GM12878 (cell line): ENCODE measurements at regions not wholly inside any gene's neighbourhood (a gene's known extent, or its start where the extent isn't known, plus 50 kb on each side); places are given as distances from the start of the nearest gene placed in this dataset.

Experiments used
- ATAC-seq: fragments of 200-7000 bp; cut with Tn5 transposase; 3 replicates; pipeline ENCODE4 v1.9.1; 2020; ENCODE audit warnings: mild to moderate bottlenecking, moderate library complexity
- BruUV-seq: library from RNA; stranded (reverse); fragments of 400-500 nt; replicated peaks from 2 replicates; lab custom pipeline; 2021; lab: Mats Ljungman, UMichigan
- CTCF ChIA-PET: fragments of 300-600 bp; sonication (Branson Sonifier 250); formaldehyde crosslinking; extraction: SDS; loops from one replicate; lab custom pipeline; 2021; ENCODE audit warnings: inconsistent platforms; lab: Yijun Ruan, JAX
- POLR2A ChIA-PET: fragments of 350-600 bp; formaldehyde crosslinking; extraction: SDS; loops from one replicate; lab custom pipeline; 2021; ENCODE audit warnings: inconsistent platforms; lab: Charles Lee
- RAD21 ChIA-PET: fragments of 300-600 bp; sonication (Branson Sonifier 250); formaldehyde crosslinking; loops from one replicate; lab custom pipeline; 2023; ENCODE audit warnings: antibody characterized with exemption; ENCODE audit not compliant: unreplicated experiment; lab: Charles Lee
- SMC1A ChIA-PET: fragments of 300-600 bp; sonication (Branson Sonifier 250); formaldehyde crosslinking; loops from one replicate; lab custom pipeline; 2023; ENCODE audit not compliant: unreplicated experiment, uncharacterized antibody; lab: Charles Lee
- DNase-seq: peaks from one replicate; pipeline ENCODE4 v3.0.0-alpha.2; 2011; ENCODE audit warnings: low read depth, low spot score
- FAIRE-seq: peaks from 3 replicates; lab custom pipeline; 2011; peaks lifted over from hg19 to GRCh38; lab: Jason Lieb, UNC
- H2AFZ ChIP-seq: 2 replicates; pipeline ENCODE4 v1.6.0; 2011; ENCODE audit warnings: low read depth, low read length, control low read depth; ENCODE audit not compliant: control insufficient read depth
- H3K27ac ChIP-seq: 2 replicates; pipeline ENCODE4 v1.5.1; 2011; ENCODE audit warnings: control low read depth; ENCODE audit not compliant: control insufficient read depth, insufficient read depth
- H3K27me3 ChIP-seq, 2 experiments: replicated peaks in 1 of 2; 2 replicates each; pipeline versions ENCODE4 v1.6.0 to v1.6.1; 2011; ENCODE audit warnings: low read length in 1 of 2; ENCODE audit not compliant: control insufficient read depth in 2 of 2, insufficient read depth in 2 of 2
- H3K36me3 ChIP-seq, 2 experiments: 2 replicates each; pipeline ENCODE4 v1.5.1; 2011; ENCODE audit warnings: low read length in 1 of 2; ENCODE audit not compliant: control insufficient read depth in 2 of 2, insufficient read depth in 2 of 2
- H3K4me1 ChIP-seq: 2 replicates; pipeline ENCODE4 v1.6.1; 2011; ENCODE audit warnings: mild to moderate bottlenecking, low read length, moderate library complexity, mixed read lengths; ENCODE audit not compliant: control insufficient read depth, insufficient read depth
- H3K4me2 ChIP-seq: 2 replicates; pipeline ENCODE4 v1.6.0; 2011; ENCODE audit warnings: control low read depth; ENCODE audit not compliant: control insufficient read depth, insufficient read depth
- H3K4me3 ChIP-seq: fragments of 200-600 bp; sonication (generic); 2 replicates; pipeline ENCODE4 v1.5.1; 2016
- H3K79me2 ChIP-seq: 2 replicates; pipeline ENCODE4 v1.6.0; 2011; ENCODE audit warnings: low read length; ENCODE audit not compliant: control insufficient read depth, insufficient read depth
- H3K9ac ChIP-seq: 2 replicates; pipeline ENCODE4 v1.8.0; 2011; ENCODE audit warnings: low read length, control low read depth, mixed read lengths; ENCODE audit not compliant: control insufficient read depth, insufficient read depth
- H3K9me3 ChIP-seq: replicated peaks from 3 replicates; pipeline ENCODE4 v1.5.1; 2011; ENCODE audit warnings: mild to moderate bottlenecking, low read length; ENCODE audit not compliant: control insufficient read depth, insufficient read depth
- H4K20me1 ChIP-seq: 2 replicates; pipeline ENCODE4 v1.6.0; 2011; ENCODE audit not compliant: control insufficient read depth, insufficient read depth
- ESRRA ChIP-seq: IDR thresholded peaks from 2 replicates; pipeline ENCODE4 v1.6.1; 2012; ENCODE audit warnings: mild to moderate bottlenecking, low read length, improper control_type of control experiment
- HCFC1 ChIP-seq: fragments of 150-350 bp; IDR thresholded peaks from 2 replicates; pipeline ENCODE4 v1.6.1; 2014; ENCODE audit warnings: low read length
- PBX3 ChIP-seq: IDR thresholded peaks from 2 replicates; pipeline ENCODE4 v1.6.1; 2011; ENCODE audit warnings: mild to moderate bottlenecking, low read depth, low read length, moderate library complexity; ENCODE audit not compliant: insufficient replicate concordance
- RAD21 ChIP-seq: IDR thresholded peaks from 2 replicates; pipeline ENCODE4 v1.6.1; 2011; ENCODE audit warnings: mild to moderate bottlenecking, low read depth, low read length, moderate library complexity; ENCODE audit not compliant: insufficient read depth
- SREBF2 ChIP-seq: IDR thresholded peaks from 2 replicates; pipeline ENCODE4 v1.6.1; 2012; ENCODE audit warnings: mild to moderate bottlenecking, low read length
- SUPT20H ChIP-seq: IDR thresholded peaks from 2 replicates; pipeline ENCODE4 v1.6.1; 2011; ENCODE audit warnings: low read depth, mild to moderate bottlenecking, low read length, moderate library complexity, borderline replicate concordance; ENCODE audit not compliant: control insufficient read depth
- ZNF24 ChIP-seq: fragments of 450-650 bp; IDR thresholded peaks from 2 replicates; pipeline ENCODE4 v1.6.1; 2017; ENCODE audit warnings: antibody characterized with exemption, mild to moderate bottlenecking
- WGBS: methylation state at CpG from one replicate; pipeline ENCODE4 v1.1.6; 2016; ENCODE audit warnings: low lambda C conversion rate; ENCODE audit not compliant: insufficient replicate concordance, insufficient coverage; ENCODE audit errors: missing lambda C conversion rate; 5-methylcytosine and 5-hydroxymethylcytosine counted together
- in situ Hi-C: fragments of 300-500 bp; cut with MboI; formaldehyde crosslinking; loops from 9 replicates; pipeline ENCODE4 v1.14.3; 2018; ENCODE audit warnings: mixed read lengths
- intact Hi-C: fragments of 100-400 bp; cut with micrococcal nuclease; formaldehyde crosslinking; loops from one replicate; pipeline ENCODE4 v1.14.2; 2022; ENCODE audit not compliant: unreplicated experiment
- TF ChIP-seq, protein P1 (sequence below): fragments of 450-650 bp; IDR thresholded peaks from 2 replicates; pipeline ENCODE4 v1.6.1; 2017; ENCODE audit warnings: antibody characterized with exemption, mild to moderate bottlenecking, moderate library complexity

DNA sequence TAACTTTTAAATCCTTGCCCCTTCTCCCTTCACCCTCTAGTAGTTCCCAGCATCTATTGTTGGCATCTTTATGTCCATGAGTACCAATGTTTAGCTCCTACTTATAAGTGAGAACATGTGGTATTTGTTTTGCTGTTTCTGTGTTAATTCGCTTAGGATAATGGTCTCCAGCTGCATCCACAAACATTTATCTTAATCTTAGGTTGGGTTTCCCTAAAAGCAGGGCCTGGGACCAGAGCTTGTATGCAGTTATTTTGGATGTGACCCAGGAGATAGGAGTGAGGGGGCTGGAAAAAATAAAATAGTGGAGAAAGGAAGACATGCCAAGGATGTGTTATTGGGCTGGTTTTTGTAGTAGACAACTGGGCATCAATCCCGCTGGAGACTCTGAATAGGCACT, 571.8 kb downstream of the CCSER2 start (continued):
- TF ChIP-seq PBX3 (no peak), ZNF24 (no peak), RAD21 (no peak)
- TF ChIP-seq, protein P1, sequence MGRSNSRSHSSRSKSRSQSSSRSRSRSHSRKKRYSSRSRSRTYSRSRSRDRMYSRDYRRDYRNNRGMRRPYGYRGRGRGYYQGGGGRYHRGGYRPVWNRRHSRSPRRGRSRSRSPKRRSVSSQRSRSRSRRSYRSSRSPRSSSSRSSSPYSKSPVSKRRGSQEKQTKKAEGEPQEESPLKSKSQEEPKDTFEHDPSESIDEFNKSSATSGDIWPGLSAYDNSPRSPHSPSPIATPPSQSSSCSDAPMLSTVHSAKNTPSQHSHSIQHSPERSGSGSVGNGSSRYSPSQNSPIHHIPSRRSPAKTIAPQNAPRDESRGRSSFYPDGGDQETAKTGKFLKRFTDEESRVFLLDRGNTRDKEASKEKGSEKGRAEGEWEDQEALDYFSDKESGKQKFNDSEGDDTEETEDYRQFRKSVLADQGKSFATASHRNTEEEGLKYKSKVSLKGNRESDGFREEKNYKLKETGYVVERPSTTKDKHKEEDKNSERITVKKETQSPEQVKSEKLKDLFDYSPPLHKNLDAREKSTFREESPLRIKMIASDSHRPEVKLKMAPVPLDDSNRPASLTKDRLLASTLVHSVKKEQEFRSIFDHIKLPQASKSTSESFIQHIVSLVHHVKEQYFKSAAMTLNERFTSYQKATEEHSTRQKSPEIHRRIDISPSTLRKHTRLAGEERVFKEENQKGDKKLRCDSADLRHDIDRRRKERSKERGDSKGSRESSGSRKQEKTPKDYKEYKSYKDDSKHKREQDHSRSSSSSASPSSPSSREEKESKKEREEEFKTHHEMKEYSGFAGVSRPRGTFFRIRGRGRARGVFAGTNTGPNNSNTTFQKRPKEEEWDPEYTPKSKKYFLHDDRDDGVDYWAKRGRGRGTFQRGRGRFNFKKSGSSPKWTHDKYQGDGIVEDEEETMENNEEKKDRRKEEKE, result no peak

GRCh38 chr10:84901885-84902284, 573.5 kb downstream of the CCSER2 start:
- Histone ChIP-seq H4K20me1 (no peaks in the 10 kb centered on the region), H3K4me3 (no peak overlapping the region), H3K27ac (no peak overlapping the region), H3K79me2 (no peaks in the 10 kb centered on the region), H3K36me3 (no peaks in the 10 kb centered on the region), H3K9me3 (no peaks in the 10 kb centered on the region), H3K27me3 (no peaks in the 10 kb centered on the region), H3K4me1 (no peaks in the 10 kb centered on the region), H2AFZ (no peak overlapping the region), H3K4me2 (no peak overlapping the region), H3K9ac (no peak overlapping the region)
- BruUV-seq, result no TSS peak
- SMC1A ChIA-PET, result no interaction called here
- POLR2A ChIA-PET, result no interaction called here
- FAIRE-seq (no peak), DNase-seq (no peak), ATAC-seq (no peak)
- WGBS, result 10% methylated on average over 3 of the region's 3 CpGs
- intact Hi-C loops, result no loop called here
- in situ Hi-C loops, result no loop called here
- CTCF ChIA-PET, result no interaction called here
- no peak for TF ChIP-seq HCFC1
- TF ChIP-seq SUPT20H, result no peak
- TF ChIP-seq ESRRA, result no peak
- TF ChIP-seq SREBF2, result no peak
- RAD21 ChIA-PET, result no interaction called here
